ENCODE measurements at regions not wholly inside any gene's neighbourhood (a gene's known extent, or its start where the extent isn't known, plus 50 kb on each side); places are given as distances from the start of the nearest gene placed in this dataset.
"Not testable (repeated sequence)": the region's sequence is repeated elsewhere in the genome, so short reads cannot be mapped to it uniquely, and the experiment has no call there.

DNA sequence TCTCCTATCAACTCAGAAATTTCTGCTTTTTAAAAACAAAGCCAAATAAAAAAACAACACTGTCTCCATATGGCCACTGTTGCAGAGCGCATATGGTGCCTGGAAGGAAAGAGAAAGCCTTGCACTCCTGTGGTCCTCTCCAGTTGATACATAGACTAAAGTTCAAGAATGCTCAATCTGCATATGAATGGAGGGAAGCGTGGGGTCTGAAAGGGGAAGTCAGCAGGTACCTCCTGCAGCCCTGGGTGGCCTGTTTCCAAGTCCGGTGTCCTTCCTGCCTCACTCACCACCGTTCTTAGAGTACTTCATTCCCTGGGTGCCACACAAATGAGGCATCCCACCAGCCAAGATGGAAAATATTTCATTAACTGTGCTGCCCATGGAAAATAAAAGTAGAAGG, 138.3 kb upstream of the PALS2 start:
- no peak for DNase-seq (ENCODE audit: low read depth, low spot score)

DNA sequence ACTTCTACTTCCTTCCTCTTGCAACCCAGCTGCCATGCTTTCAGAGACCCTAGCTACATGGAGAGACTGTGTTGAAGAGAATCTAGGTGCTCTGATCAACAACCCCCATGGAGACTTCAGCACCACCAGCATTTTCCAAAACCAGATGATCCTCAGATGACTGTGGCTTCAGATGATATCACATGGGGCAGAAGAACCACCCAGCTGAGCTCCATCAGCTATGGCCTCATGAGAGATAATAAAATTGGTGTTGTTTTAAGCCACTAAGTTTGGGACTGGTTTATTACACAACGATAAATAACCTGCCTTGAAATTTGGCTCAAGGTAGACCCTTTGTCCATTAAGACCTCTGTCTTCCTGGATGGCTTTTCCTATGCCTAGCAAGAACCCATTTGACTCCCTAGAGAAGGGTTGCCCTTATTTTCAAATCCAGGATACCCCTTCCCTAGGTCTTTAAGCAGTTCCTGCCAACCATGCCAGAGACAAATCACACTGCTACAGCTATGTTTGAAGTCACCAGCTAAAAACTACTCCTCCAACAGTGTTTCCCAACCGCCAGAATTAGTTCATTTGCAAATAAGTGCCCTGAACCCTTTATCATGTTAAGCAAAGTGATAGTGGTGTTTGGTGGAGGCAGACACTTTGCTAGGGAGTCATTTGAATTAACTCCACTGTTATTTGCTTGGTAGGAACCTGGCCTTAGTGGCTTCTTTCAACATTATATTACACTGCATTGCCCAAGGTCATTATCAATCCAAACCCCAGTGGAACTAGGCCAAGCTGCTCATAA, 136.9 kb upstream of the PALS2 start:
- DNase-seq (ENCODE audit: low read depth, low spot score), result no peak

DNA sequence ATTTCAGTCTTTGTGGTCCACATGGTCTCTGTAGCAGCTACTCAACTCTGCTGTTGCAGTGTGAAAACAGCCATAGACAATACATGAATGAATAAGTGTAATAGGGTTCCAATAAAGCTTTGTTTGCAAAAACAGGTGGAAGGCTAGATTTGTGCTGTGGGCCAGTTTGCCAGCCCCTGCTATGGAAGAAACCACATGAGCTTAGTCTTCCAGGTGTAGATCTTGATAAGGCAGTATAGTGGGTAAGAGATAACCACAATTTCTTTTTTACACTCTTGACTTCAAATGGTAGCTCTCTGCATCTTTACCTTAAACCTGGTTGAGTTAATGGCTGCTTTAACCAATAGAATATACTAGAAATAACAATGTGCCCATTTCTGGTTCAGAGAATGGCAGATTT, 135.0 kb upstream of the PALS2 start:
- no peak for DNase-seq (ENCODE audit: low read depth, low spot score)

DNA sequence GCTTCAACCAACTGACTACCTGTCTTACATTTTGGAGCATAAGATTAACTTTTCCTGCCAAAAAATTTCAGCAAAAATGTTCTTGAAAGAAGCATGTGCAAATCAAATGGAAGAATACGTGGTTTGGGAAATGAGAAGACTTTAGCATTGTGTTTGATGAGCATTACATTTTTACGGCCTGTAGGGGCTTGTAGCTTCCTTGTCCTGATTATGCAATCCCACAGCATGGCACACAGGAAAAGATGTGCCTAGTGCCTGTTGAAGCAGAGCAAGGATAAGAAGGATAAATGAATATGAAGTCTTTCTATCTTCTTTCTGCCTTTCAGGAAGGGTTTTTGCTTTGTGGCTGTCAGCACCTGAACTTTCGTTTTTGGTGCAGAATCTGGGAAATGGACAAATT, 134.1 kb upstream of the PALS2 start:
- not testable (repeated sequence) for DNase-seq (ENCODE audit: low read depth, low spot score)

DNA sequence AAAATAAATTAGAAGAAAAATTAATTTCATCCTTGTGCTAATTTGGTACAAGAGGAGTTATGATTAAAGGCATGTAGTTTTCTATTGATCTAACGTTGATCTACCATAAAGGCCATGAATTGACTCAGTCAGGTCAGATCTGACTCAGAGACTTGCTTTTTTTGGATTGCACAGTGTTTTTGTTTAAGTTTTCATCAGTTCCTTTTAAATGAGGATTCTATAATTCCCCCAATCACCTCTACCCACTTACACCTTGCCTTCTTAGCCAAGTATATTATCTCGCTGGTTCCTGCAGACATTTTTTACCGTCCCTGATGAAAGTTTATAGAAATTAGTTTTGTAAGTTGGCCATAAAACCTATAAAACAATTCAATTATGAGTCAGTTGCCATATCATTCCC, 132.4 kb upstream of the PALS2 start:
- no peak for DNase-seq (ENCODE audit: low read depth, low spot score)

DNA sequence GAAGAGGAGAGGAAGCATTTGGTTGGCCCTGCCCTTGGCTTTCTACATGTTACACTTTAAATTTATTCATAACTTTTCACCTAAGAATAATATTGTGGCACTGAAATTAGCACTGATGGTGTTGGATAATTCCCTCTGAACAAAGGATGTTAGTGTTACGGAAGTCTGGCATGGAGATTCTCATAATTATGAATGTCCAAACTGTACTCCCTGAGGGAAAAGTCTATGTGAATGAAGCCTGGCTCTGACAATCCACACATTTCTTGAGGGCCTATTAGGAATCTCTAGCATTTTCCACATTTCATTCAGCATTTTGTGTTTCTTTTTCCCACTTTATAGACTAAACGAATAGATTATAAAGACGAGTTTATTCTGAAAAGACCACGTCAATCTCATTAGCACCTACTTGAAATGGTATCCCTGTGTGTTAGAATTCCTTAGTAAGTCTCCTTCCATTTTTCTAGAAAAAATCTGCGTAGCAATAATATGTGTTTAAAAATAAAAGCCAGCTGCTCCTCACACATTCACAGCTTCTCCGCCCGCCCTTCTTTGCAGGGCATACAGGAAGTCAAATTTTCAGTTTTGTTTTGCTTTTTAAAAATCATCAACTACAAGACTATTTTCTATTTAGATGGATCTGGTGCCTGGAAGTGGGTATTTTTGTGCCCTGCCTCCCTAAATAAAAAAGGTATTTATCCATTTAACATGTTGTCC, 131.8 kb upstream of the PALS2 start:
- DNase-seq (ENCODE audit: low read depth, low spot score), result no peak

DNA sequence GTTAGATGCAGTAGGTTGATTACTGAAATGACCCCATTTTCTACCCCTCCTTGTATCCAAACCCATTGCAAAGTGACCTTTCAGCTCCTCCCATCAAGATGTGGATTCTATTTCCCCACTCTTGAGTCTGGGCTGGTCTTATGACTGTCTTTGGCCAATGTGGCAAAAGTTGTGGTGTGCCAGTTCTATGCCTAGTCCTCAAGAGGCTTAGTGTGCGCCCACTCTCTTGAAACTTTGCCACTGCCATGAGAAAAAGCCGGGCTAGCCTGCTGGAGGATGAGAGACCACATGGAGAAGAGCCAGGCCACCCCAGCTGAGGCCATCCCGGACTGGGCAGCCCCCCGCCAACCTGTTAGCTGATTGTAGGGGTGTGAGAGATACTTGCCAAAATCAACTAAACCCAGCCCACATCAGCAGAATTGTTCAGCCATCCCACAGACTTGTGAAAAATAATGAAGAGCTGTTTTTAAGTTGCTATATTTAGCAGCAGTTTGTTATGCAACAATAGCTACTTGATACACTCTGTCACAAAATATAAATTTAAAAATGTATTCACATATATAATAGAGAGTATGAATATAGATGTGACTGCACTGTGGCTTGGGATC, 131.0 kb upstream of the PALS2 start:
- no peak for DNase-seq (ENCODE audit: low read depth, low spot score)

DNA sequence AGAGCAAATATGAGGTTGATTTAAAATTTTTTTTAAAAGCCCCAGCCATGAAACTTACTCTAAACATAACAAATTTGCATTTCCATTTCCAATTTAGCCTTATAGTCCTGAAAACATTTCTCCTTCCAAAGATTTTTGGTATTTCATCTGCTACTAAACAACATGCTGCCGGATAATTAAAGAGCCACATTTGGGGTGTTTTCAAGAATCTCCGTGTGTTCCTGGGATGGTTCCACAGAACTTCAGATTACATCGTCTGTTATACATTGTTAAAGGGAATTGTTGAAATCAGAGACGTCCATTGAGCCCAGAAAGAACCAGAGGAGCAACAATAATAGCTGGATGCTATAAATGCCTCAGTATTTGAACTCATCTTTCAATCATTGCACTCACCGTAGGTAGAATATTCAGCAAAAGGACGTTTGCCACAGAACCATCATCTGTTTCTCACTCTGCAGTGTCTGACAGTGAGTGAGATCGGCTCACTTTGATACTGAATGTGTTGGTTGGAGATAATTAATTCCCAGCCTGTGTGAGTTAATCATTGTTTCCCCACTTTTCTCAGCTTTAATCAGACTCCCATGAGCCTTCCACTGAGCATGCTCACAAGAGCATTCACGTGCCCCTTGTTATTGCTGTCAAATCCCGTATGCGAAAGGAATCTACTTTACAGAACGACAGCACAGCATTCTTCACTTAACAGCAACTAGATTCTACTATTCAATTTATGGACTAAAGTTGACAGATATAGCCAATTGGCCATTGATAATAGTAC, 128.4 kb upstream of the PALS2 start:
- DNase-seq (ENCODE audit: low read depth, low spot score), result no peak

DNA sequence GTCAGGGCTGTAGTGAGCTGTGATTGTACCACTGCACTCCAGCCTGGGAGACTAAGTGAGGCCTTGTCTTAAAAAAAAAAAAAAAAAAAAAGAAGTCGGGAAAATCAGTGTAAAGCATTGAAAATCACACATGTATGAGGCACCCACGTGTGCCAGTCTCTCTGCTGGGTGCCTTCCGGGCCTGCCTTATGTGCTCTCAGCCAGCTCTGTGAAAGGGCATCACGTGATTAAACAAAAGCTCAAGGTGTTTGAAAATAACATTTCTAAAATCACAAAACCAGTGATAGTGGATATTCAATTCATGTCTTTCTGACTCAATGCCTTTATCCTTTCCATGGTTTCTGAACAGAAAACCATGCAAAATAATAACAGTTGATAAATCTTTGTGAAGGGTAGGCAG, 125.2 kb upstream of the PALS2 start:
- DNase-seq (ENCODE audit: low read depth, low spot score), result no peak

DNA sequence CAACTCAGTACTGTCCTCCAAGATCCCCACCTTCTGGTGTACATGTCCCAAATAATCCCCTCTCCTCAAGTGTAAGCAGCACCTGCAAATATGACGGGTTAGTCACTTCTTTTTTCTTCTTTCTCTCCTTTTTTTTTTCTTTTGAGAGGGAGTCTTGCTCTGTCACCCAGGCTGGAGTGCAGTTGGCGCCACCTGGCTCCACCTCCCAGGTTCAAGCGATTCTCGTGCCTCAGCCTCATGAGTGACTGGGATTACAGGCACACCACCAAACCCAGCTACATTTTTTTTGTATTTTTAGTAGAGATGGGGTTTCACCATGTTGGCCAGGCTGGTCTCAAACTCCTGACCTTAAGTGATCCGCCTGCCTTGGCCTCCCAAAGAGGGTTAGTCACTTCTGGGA, 123.8 kb upstream of the PALS2 start:
- not testable (repeated sequence) for DNase-seq (ENCODE audit: low read depth, low spot score)

DNA sequence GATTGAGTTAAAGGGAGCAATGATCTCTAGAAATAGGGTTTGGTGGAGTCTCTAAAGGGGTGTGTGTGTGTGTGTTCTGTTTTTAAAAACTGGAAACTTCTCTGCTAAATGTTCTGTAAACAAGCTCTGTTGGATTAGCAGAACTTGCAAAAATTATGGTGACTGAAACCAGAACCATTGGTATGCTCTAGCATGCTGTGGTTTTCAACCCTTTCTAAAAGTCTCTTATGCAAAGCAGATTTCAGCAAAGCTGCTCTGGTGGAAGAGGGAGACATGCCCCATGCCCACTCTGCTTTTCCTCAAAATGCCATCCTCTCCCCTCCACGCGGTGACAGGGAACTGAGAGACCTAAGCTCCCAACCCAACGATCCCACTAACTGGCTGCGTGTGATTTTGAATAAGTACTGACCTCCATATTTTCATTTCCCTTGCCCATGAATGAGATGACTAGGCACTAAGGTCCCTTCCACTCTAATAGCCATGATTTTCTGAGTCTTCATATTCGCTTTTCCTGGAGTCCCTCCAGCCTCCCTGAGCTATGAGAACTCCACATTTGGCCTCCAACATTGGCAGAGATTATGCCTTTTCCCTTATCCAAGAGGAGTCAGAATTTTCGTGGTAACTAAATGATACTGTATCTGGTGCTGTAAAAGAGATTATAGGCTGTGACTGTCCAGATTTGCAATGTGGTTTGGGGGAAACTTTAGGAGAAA, 117.3 kb upstream of the PALS2 start:
- DNase-seq (ENCODE audit: low read depth, low spot score), result no peak

DNA sequence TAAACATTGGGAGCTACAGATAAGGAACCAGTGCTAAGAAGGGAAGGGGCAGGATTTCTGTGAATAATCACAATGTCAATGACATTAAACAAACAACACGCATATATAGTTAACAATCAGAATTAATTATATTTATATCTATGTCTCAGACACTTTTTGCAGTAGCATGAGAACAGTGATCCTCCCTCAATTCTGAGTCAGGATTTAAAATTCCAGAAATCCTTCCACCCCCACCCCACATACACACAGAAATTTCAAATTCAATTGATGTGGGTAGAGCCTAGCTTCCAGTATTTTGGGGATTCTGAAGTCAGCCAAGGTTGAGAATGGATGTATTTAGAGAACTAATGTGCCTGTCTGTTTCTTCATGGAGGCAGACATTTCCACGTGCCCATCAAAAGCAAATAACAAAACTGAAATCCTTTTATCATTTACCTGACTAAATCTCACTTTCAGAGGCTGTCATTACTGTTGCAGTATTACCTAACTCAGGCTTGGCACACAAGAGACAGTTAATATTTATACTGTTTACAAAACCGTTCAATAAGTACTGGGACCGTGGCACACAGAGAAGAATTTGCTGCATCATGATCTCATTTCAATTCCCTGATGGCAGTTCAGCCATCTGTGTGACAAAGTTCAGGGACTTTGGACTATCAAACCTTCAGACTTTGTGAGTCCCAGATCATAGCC, 116.6 kb upstream of the PALS2 start:
- DNase-seq (ENCODE audit: low read depth, low spot score), result no peak

DNA sequence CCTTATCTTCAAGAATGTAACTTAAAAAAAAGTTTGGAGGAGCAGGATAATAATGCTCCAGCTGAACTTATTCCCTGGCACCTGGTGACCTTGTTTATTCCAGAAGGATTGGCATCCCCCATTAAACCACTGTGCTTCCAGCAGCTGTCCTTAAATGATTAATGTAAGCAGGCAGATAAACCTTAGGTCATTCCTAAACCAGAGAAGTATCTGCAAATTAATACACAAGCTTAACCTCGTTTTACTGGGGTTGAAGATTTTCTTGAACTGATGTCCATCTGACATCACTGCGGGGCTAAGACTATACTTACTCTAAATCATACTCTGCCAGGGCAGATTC, 116.1 kb upstream of the PALS2 start:
- DNase-seq (ENCODE audit: low read depth, low spot score), result no peak

DNA sequence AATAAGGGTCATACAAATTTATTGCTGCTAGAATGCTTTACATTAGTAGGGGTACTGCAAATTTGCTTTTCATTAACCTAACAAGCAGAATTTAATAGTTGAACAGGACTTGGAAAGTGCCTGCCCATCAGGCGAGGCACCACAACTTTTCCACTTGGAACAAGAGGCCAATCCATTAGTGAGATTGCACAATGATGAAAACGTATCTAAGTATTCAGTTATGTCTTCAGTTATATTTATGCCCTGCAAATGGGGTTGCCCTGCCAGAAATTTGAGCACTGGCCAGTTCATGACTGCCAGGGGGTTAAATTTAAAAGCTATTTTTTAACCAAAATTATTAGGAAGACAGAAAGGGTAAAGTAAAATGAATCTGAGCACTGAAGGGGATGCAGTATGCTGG, 111.1 kb upstream of the PALS2 start:
- no peak for DNase-seq (ENCODE audit: low read depth, low spot score)

DNA sequence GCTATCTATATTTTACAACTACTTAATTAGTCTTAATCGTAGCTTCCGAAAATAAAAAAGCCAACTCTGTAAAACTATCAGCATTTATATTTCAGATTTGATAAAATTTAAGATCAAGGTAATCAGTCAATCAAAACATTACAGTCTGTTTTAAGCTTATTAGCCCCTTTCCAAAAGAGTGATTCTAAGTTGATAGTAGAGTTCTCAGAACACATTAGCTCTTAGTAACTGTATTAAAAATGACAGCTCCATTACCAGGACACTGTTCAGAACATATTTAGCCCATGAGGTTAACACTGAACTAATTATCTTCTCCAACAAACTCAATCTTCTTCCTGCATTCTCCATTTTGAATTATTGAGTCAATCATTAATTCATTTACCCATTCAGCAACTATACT, 110.3 kb upstream of the PALS2 start:
- no peak for DNase-seq (ENCODE audit: low read depth, low spot score)

DNA sequence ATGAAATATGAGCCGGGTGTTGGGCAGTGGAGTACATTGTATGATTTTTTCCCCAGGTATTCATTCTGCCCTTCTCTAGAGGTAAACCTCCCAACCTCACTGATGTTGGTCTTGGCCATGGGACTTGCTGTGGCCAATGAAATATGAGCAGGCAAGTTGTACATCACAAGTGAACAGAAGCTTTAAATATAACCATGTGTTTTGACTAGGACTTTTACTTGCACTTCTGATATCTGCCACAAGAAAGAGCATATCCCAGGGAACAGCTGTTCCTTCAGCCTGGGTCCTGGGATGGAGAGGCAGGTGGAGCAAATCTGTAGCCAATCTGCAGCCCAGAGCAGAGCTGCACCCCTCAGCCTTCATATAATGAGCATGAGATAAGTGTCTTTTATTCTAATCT, 109.8 kb upstream of the PALS2 start:
- DNase-seq (ENCODE audit: low read depth, low spot score), result no peak

DNA sequence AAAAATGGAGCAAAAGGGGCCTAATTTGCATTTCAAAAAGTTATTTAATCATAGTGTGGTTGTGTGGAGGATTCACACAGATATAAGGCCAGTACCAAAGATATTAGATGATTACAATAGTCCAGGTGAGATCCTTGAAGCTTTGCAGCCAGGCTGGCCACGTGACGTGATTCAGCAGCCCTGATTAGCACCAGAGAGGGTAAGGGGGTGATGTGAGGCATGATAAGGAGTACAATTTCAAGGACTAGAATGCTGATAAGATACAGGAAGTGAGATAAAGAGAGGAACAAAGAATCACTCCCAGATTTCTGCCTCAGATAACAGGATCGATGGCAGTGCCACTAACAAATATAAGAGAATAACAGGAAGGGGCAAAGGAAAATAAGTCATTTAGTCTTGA, 108.4 kb upstream of the PALS2 start:
- no peak for DNase-seq (ENCODE audit: low read depth, low spot score)

DNA sequence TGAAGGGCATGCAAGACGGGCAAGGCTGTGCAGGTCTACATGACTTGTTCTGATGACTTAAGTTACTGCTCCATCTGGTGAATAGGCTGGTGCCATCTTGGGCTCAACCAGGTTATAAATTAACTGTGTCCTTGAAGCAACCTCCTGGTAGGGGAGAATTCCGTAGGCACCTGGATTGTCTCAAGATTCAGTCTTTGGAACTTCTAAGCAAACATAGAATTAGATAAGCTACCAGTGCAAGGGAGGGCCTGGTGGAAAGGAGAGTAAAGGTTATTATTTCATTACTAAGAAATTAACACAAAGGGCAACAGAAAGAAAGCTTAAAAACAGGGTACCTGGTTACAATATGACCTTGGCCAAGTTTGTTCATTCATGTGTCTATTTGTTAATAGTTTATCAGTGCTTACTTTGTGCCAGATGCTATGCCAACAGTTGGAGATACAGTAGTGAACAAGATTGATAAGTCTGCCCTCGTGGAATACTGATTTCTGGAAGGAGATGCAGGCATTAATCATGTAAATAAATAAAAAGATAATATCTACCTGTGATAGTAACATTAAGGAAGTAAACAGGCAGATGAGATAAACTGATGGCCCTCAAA, 107.0 kb upstream of the PALS2 start:
- DNase-seq (ENCODE audit: low read depth, low spot score), result no peak

DNA sequence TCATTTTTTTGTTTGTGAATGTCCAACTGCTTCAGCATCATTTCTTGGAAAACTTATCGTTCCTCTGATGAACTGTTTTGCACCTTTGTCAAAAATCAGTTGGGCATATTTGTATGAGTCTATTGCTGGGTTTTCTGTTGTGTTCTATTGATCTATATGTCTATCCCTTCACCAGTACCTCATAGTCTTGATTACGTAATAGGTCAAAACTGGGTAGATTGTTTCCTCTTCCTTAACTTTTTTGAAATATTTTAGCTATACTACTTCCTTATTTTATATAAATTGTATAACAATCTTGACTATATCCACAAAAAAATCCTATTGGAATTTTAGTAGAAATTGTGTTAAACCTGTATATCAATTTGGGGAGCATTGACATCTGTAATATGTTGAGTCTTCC, 104.1 kb upstream of the PALS2 start:
- DNase-seq (ENCODE audit: low read depth, low spot score), result no peak

DNA sequence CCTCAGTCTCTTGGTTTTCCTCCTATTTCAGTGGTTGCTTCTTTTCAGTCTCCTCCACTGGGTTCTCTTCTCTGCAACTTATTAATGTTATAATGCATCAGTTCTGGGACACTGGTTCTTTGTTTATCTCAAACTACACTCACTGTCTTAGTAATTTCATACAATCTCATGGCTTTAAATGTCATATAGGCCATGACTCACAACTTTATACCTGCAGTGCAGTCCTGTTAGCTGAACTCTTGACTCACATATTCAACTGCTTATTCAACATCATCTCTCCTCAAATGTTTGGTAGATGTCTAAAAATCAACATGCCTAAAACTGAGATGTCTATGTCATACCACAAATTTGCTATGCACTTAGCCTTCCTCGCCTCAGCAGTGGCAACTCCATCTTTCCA, 101.2 kb upstream of the PALS2 start:
- no peak for DNase-seq (ENCODE audit: low read depth, low spot score)
